ENCODE measurements at regions not wholly inside any gene's neighbourhood (a gene's known extent, or its start where the extent isn't known, plus 50 kb on each side); places are given as distances from the start of the nearest gene placed in this dataset.
A peak's percentile ranks its signal among the peaks of the same experiment; 100 is the strongest.

- DNase-seq, result no peak
Observed at GRCh38 chr10:131480861-131481260, 169.3 kb upstream of the TCERG1L start.

GRCh38 chr10:131485732-131486131, 174.2 kb upstream of the TCERG1L start:
- DNase-seq, result no peak

GRCh38 chr10:131487822-131488221, 176.3 kb upstream of the TCERG1L start:
- DNase-seq, result no peak

DNA sequence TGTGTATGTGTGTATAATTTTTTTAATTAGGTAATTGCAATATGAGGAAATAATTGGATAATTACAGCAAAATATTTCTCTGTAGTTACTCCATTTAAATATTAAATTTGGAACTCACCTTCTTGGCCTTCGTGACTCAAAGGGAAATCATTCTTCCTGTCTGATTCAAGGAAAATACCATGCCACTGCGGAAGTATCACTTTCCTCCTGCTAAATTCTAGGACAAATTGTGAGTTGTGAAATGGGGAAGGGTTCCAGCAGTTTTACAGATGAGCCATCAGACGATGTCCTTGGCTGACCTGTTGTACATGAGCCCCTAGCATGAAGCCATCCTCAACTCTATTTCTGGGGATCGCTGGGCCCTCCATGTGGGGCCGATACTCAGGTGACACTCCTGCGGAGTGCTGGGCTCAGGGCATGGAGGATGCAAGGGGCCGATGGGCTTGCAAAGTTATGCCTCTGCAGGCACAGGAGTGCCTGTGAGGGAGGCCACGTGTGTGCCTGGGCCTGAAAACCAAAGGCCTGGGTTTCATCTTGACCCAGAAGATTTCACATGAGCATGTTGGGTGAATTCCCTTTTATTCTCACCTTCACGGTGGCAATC, 179.6 kb upstream of the TCERG1L start:
- no peak for DNase-seq

DNA sequence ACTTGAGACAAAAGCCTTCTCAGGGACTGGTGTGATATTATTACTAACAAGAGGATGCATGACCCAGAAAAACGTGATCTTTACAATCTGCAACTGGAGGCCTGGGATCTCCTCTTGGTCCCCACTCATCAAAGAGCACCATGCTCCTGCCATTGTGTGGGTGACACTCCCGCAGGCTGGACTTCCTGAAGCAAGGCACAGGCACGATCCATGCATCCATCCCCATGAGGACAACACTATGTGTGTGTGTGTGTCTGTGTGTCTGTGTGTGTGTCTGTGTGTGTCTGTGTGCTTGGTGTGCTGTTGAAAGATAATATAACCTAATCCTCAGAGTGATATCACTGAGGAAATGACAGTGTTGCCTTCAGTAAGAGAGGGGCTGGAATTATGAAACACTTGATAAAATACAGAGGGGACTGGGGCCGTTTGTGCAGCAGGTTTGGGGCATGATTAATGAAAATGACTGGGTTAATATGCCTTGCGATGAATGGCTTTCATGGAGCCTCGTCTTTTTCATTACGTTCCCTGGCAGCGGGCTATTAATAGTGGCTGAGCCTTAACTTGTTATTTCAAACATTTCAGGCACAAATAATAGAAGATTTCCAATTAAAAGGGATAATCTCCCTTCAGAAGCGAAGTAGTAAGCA, 180.8 kb upstream of the TCERG1L start:
- DNase-seq, result no peak

DNA sequence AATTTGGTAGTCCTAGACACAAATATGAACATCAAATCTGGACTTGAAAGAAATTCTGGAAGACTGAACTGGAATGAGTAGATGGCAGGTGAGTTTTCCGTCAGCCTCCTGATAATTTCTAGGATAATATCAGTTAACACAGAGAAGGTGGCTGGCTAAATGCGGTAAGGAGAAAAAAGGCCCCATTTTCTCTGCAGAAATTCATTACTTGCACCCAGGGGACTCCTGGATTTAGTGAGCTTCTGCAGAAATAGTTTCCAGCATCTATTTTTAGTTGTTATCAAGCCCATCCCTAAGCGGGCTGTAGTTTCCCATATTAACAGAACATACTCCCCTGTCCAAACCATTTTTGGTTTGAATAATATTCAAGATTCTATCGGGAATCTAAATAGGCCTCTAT, 181.9 kb upstream of the TCERG1L start:
- DNase-seq, result no peak

- DNase-seq, result no peak
Observed at GRCh38 chr10:131494451-131494850, 182.9 kb upstream of the TCERG1L start.

DNA sequence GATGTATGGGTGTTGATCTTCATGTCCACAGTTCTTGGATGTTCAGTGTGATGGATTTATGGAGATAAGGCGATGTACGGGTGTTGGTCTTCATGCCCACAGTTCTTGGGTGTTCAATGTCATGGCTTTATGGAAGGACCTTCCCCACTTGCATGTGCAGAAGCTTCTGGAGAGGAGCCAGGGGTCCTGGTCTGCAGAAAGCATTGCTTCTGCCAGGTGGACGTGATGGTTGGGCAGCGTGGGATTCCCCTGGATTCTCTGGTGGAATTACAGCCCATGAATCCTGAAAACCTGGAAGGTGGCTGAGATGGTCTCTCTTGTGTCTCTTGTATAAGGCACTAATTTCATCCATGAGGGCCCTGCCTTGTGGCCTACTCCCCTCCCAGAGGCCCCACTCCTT, 183.7 kb upstream of the TCERG1L start:
- DNase-seq, result no peak

- no peak for DNase-seq
Observed at GRCh38 chr10:131495892-131496291, 184.4 kb upstream of the TCERG1L start.

DNA sequence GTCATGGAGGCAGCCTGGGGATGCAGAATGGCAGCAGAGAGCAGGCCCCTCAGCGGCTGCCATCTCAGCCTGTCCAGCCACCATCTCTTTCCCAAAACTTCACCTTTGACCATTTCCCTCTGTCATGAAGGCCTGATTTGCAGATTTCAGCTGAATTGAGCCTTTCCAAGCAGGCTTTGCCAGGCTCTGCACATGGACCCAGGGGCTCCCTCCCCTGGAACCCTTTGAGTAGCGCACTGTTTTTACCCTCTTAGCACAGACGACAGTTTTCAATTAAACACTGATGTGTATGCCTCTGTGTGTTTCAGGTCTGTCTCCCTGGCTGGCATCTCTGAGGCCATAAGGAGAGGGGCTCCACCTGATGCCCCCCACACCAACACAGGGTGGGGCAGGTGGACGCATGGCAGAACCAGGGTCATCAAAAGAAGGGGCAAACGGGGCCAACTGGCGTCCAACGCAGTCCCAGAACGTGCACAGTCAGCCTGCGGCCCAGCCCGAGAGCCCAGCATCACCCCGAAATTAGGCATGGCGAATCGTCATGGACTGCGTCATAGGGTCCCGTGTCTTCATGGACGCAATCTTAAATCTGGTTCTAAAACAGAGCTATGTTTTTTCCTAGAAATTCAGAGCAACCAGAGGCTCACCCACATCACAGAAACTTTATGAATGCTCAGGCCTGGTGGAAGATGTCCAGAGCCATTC, 185.0 kb upstream of the TCERG1L start:
- no peak for DNase-seq

DNA sequence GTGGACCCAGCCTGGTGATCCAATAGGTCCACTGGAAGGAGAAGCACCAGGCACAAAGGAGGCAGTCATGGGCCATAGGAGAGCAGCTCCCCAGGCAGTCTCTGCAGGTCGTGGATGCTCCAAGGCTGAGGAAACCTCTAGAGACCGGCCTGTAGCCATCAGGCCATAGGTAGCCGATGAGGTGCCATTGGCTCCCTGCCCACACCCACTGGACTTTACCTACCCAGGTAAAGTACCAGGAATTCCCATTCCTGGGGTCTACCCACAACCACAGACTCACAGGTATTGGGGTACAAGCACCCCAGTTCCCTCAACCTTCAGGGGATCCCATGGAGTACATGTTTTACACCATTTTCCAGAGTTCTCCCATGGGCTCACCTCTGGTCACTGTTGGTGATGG, 188.0 kb upstream of the TCERG1L start:
- no peak for DNase-seq

GRCh38 chr10:131500181-131500580, 188.7 kb upstream of the TCERG1L start:
- no peak for DNase-seq

GRCh38 chr10:131500892-131501291, 189.4 kb upstream of the TCERG1L start:
- DNase-seq, result no peak

GRCh38 chr10:131503992-131504391, 192.5 kb upstream of the TCERG1L start:
- DNase-seq, result no peak

GRCh38 chr10:131511391-131511790, 199.9 kb upstream of the TCERG1L start:
- no peak for DNase-seq

GRCh38 chr10:131512852-131513251, 201.3 kb upstream of the TCERG1L start:
- DNase-seq, result no peak

- DNase-seq, result no peak
Observed at GRCh38 chr10:131513445-131513844, 201.9 kb upstream of the TCERG1L start.

GRCh38 chr10:131513901-131514300, 202.4 kb upstream of the TCERG1L start:
- DNase-seq, result peak; percentile 11

DNA sequence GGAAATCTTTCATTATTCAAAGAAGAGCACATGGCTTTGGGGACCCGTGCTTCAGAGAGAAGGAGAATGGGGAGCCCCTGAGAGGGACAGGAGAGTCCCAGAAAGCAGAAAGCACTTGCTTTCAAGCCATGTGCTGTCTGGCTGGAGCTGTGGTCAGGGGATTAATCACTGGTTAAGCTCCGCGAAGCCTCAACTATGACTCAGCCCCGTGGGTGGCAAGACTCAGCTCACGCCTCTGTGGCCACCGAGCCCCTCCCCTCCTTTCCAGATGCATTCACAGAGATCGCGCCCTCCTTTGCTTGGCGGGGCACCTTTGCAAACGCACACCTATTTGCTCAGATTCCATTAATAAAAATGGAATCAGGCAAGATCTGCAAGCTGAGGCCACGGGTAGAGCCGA, 202.9 kb upstream of the TCERG1L start:
- no peak for DNase-seq

GRCh38 chr10:131516285-131516684, 204.8 kb upstream of the TCERG1L start:
- no peak for DNase-seq

GRCh38 chr10:131517781-131518180, 206.3 kb upstream of the TCERG1L start:
- DNase-seq, result no peak

- no peak for DNase-seq
Observed at GRCh38 chr10:131519723-131520605, 208.4 kb upstream of the TCERG1L start.
